Ectodermal cell (in vitro differentiated cells): ENCODE measurements at regions not wholly inside any gene's neighbourhood (a gene's known extent, or its start where the extent isn't known, plus 50 kb on each side); places are given as distances from the start of the nearest gene placed in this dataset.

Experiments used
- H3K27ac ChIP-seq: 2 replicates; pipeline ENCODE4 v1.7.0; 2013; ENCODE audit warnings: mild to moderate bottlenecking, low read depth, low read length; ENCODE audit not compliant: insufficient read depth, poor library complexity, severe bottlenecking
- H3K27me3 ChIP-seq: 2 replicates; pipeline ENCODE4 v1.7.0; 2013; ENCODE audit warnings: mild to moderate bottlenecking, low read length; ENCODE audit not compliant: insufficient read depth, control insufficient read depth, poor library complexity, severe bottlenecking
- H3K36me3 ChIP-seq: one replicate; pipeline ENCODE4 v1.7.0; 2013; ENCODE audit warnings: low read length; ENCODE audit not compliant: control insufficient read depth, insufficient read depth
- H3K4me1 ChIP-seq: one replicate; pipeline ENCODE4 v1.7.0; 2013; ENCODE audit warnings: low read length; ENCODE audit not compliant: control insufficient read depth, insufficient read depth
- H3K4me3 ChIP-seq: 2 replicates; pipeline ENCODE4 v1.7.0; 2013; ENCODE audit warnings: low read depth, low read length, control low read depth; ENCODE audit not compliant: insufficient read depth
- H3K9me3 ChIP-seq: 2 replicates; pipeline ENCODE4 v1.7.0; 2013; ENCODE audit warnings: mild to moderate bottlenecking, low read length, moderate library complexity; ENCODE audit not compliant: control insufficient read depth
- WGBS, 2 experiments: methylation state at CpG; one replicate each; pipeline ENCODE4 v1.1.7; 2013; ENCODE audit warnings: missing lambda C conversion rate in 2 of 2; 5-methylcytosine and 5-hydroxymethylcytosine counted together

DNA sequence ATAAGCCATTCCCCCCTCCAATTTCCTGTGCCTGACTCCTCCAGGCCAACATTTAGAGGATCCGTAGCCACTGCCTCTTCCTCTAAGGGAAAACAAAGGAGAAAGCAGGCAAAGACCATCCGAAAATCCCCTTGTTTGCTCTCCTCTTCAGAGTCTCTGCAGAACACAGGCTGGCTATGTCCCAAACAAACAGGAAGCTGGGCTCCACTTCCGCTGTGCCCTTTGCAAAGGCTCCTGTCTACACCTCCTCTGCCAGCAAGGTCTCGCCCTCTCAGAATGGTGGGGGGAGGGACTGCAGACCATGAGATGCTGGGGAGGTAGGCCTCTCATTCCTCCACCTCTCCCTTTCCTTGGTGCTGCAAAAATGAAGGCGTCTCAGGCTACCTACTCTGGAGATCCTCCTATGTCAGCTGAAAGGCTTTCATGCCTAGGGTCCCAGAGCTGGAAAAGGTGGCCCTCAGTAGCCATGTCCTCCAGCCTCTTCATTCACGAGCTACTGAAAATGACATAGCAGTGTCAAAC is 596.2 kb downstream of the BUD13 start:
- H3K4me3 ChIP-seq: no peak overlapping the region

GRCh38 chr11:116175707-116176106 is 597.1 kb downstream of the BUD13 start:
- WGBS, 2 experiments: 92 to 93% methylated on average over 7 of the region's 7 CpGs
- Histone ChIP-seq H3K36me3 (no peaks in the 10 kb centered on the region), H3K27ac (no peak overlapping the region), H3K9me3 (no peaks in the 10 kb centered on the region), H3K4me1 (peaks cover 42% of the 10 kb centered on the region), H3K4me3 (no peak overlapping the region), H3K27me3 (no peaks in the 10 kb centered on the region)

More for the DNA sequence above, 596.2 kb downstream of the BUD13 start:
- no peaks in the 10 kb centered on the region for H3K27me3 ChIP-seq
- H3K27ac ChIP-seq: no peak overlapping the region
- WGBS, 2 experiments: 79% methylated on average over 6 of the region's 6 CpGs
- H3K36me3 ChIP-seq: no peaks in the 10 kb centered on the region
- peaks cover 48% of the 10 kb centered on the region for H3K4me1 ChIP-seq
- no peaks in the 10 kb centered on the region for H3K9me3 ChIP-seq

DNA sequence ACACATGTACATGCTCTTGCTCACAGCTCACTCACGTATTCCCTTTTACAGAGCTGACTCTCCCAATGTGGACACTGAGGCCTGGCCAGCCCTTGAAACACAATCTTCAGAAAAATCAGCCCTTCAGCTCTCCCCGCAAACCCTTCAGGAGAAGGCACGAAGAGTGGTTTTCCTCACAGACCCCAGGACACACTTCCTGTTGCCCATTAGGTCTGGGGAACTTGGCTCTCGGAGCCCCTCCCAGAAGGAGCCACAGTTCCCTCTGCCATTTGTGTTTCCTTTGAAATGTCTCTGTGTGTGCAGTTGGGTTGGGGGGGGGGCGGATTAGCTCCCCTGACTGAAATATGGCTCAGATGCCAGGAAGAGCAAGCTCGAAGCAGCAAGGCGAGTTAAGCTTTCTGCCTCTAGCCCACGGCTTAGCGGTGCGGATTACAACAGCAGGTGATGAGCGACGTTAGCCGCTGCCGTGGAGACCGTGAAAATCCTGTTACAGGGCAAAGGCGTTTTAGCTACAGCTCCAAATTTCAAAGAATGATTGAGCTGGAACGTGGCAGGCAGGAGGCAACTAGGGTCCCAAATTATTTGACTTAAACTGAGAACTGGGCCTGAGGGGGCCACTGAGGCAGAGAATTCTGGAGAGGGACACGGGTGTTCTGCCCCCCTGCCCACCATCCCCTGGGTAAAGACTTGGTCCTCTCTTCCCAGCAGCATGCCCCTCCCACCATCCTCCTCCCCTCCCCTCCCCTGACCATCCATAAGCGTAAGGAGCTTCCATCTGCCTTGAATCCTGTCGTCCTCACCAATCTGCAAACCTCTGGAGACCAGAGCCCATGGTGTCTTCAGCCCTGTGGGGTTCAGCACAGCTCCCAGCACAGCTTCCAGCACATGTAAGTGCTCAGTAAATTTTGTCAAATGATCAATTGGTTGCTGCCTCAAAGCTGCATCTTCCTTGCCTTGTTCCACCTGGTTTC is 598.6 kb downstream of the BUD13 start:
- H3K4me1 ChIP-seq: peaks cover 35% of the 10 kb centered on the region
- no peaks in the 10 kb centered on the region for H3K36me3 ChIP-seq
- no peak overlapping the region for H3K4me3 ChIP-seq
- H3K27me3 ChIP-seq: no peaks in the 10 kb centered on the region
- WGBS, 2 experiments: 46 to 48% methylated on average over 20 of the region's 20 CpGs
- H3K27ac ChIP-seq: peak overlapping the region; percentile 30
- no peaks in the 10 kb centered on the region for H3K9me3 ChIP-seq

DNA sequence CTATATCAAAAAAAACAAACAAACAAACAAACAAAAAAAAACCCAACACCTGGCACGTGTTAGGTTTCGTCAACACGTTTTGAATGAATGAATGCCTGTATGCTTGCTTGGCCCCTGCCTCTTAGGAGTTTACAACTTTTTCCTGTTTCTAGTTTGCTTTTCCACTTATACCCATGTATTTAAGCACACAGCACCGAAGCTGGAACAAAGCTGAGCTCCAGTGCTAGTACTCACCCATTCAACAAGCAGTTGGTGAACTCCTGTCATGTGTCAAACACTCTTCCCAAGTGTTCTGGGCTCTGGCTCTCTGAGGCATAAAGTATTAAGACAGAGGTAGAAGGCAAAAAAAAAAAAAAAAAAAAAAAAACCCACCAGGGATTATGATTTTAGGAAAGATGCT is 599.3 kb downstream of the BUD13 start:
- H3K4me3 ChIP-seq: no peak overlapping the region
- no peaks in the 10 kb centered on the region for H3K27me3 ChIP-seq
- H3K4me1 ChIP-seq: peaks cover 35% of the 10 kb centered on the region
- no peaks in the 10 kb centered on the region for H3K9me3 ChIP-seq
- H3K27ac ChIP-seq: no peak overlapping the region
- WGBS, 2 experiments: 94 to 97% methylated on average over 4 of the region's 4 CpGs
- no peaks in the 10 kb centered on the region for H3K36me3 ChIP-seq

- Histone ChIP-seq H3K9me3 (no peaks in the 10 kb centered on the region), H3K27ac (no peak overlapping the region), H3K4me3 (no peak overlapping the region), H3K27me3 (no peaks in the 10 kb centered on the region), H3K36me3 (no peaks in the 10 kb centered on the region), H3K4me1 (peaks cover 34% of the 10 kb centered on the region)
- WGBS, 2 experiments: 86 to 96% methylated on average over 2 of the region's 2 CpGs
Observed at GRCh38 chr11:116172851-116173250, 599.9 kb downstream of the BUD13 start.

DNA sequence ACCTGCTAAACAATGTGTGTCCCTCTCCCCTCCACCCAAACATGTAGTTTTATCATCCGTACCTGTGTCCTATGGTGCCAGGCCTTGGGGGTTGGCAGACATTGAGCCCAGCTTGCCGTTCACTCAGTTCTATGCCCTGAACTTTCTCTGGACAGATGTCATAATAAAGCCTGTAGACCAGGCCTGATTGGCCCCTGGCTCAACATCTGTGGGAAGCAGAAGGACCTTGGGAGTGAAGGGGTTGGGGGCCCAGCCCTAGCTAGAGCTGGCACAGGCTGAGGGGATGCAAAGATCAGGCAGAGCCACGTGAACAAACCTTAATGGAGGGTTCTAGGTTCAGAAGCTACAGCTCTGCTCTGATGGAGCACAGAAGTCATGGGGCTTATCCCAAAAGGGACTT is 600.6 kb downstream of the BUD13 start:
- WGBS, 2 experiments: 91 to 93% methylated on average over 3 of the region's 3 CpGs

GRCh38 chr11:116171271-116172140 is 601.3 kb downstream of the BUD13 start:
- 88% methylated on average over 8 to 9 of the region's 10 CpGs for WGBS, 2 experiments
- H3K27ac ChIP-seq: no peak overlapping the region
- H3K9me3 ChIP-seq: no peaks in the 10 kb centered on the region
- H3K4me1 ChIP-seq: peaks cover 29% of the 10 kb centered on the region
- H3K4me3 ChIP-seq: no peak overlapping the region
- H3K36me3 ChIP-seq: no peaks in the 10 kb centered on the region
- no peaks in the 10 kb centered on the region for H3K27me3 ChIP-seq

More for the DNA sequence above, 600.6 kb downstream of the BUD13 start:
- Histone ChIP-seq H3K27ac (no peak overlapping the region), H3K36me3 (no peaks in the 10 kb centered on the region), H3K4me1 (peaks cover 29% of the 10 kb centered on the region), H3K27me3 (no peaks in the 10 kb centered on the region), H3K4me3 (no peak overlapping the region), H3K9me3 (no peaks in the 10 kb centered on the region)

- H3K27ac ChIP-seq: no peak overlapping the region
- no peaks in the 10 kb centered on the region for H3K9me3 ChIP-seq
- 71 to 72% methylated on average over 6 to 8 of the region's 8 CpGs for WGBS, 2 experiments
- no peak overlapping the region for H3K4me3 ChIP-seq
- no peaks in the 10 kb centered on the region for H3K27me3 ChIP-seq
- peaks cover 26% of the 10 kb centered on the region for H3K4me1 ChIP-seq
- no peaks in the 10 kb centered on the region for H3K36me3 ChIP-seq
Observed at GRCh38 chr11:116170526-116171120, 602.2 kb downstream of the BUD13 start.

DNA sequence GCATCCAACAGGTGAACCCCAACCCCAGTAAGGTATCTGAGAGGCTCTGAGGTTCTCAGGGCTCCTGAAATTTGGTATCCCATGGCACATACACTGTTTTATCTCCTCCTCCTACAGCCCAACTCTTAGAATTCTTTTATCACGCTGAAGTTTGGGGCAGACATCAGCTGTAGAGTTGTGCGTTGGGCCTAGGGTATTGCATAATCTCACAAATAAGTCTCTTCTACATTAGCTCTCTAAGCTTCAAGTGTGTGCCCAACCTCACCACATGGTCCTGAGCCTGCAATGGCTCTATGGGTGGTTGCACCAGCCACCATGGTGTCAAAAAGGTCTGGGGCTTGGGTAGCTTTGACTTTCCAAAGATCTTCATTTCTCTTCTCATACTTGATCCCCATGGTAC is 603.0 kb downstream of the BUD13 start:
- no peaks in the 10 kb centered on the region for H3K27me3 ChIP-seq
- 96 to 97% methylated on average over 2 of the region's 2 CpGs for WGBS, 2 experiments
- H3K9me3 ChIP-seq: no peaks in the 10 kb centered on the region
- H3K4me1 ChIP-seq: peaks cover 20% of the 10 kb centered on the region
- no peaks in the 10 kb centered on the region for H3K36me3 ChIP-seq
- no peak overlapping the region for H3K4me3 ChIP-seq
- H3K27ac ChIP-seq: no peak overlapping the region
